ENCODE measurements at regions not wholly inside any gene's neighbourhood (a gene's known extent, or its start where the extent isn't known, plus 50 kb on each side); places are given as distances from the start of the nearest gene placed in this dataset.

- no peak for TF ChIP-seq CTCF (IDR thresholded peaks at IDR 0.05)
- no peak for TF ChIP-seq POLR2A (IDR thresholded peaks at IDR 0.05)
These were observed 57.3 kb upstream of the THBS2 start for GRCh38 chr6:169310983-169311382.

Data from esophagus squamous epithelium (tissue), 4 donors.